8988T (cell line): ENCODE measurements at regions not wholly inside any gene's neighbourhood (a gene's known extent, or its start where the extent isn't known, plus 50 kb on each side); places are given as distances from the start of the nearest gene placed in this dataset.
A peak's percentile ranks its signal among the peaks of the same experiment; 100 is the strongest.
"Not testable (repeated sequence)": the region's sequence is repeated elsewhere in the genome, so short reads cannot be mapped to it uniquely, and the experiment has no call there.

ENCODE experiments used
- DNase-seq: peaks from one replicate; pipeline ENCODE4 v3.0.0; 2011

GRCh38 chr7:80018941-80019808 is 115.5 kb upstream of the GNAI1 start:
- DNase-seq = peak; percentile 13

DNA sequence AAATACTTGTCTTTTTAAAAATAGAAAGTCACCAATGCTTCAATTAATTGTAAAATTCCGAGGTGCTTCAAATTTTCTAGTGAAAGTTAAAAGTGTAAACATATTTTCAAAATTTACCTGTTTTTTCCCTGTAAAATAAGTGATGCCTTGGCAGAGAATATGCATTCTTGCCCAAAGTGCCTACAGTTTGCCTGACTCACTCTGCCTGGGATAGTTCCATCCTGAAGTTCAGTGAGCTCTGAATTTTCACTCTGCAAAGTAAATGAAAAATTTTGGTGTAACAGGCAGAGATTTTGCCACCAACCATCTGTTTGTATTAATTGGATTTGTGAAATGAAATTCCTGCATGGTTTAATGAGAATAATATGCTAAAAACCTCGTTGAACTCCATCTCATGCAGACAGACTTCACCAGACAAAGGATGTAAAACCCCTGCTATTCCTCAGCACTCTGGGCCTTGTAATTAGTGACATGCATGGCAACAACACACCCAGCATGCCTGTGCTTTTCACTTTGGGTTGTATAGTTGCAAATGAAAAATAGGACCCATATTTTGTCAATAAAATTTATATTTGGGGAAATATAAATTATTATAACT is 117.4 kb upstream of the GNAI1 start:
- no peak for DNase-seq

- no peak for DNase-seq
Measured at GRCh38 chr7:80014511-80014910, 120.1 kb upstream of the GNAI1 start.

- no peak for DNase-seq
Measured at GRCh38 chr7:80008039-80008438, 126.6 kb upstream of the GNAI1 start.

DNA sequence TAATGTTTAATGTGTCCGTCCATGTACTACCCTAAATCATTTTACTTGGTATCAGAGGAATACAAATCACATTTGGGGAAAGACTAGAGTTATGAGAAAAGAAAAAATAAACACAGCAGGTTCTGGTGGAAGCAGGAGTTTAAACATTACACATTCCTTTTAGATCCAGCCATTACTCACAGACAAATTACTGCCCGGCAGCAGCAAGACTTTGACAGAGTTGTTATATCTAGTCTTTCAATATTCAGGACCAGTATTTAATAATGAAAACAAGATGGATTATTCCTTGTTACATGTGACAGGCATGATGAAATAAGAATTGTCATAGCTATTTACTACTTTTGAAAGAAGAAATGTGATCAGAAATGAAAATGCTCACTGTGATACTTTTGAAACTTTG is 131.8 kb upstream of the GNAI1 start:
- no peak for DNase-seq

DNA sequence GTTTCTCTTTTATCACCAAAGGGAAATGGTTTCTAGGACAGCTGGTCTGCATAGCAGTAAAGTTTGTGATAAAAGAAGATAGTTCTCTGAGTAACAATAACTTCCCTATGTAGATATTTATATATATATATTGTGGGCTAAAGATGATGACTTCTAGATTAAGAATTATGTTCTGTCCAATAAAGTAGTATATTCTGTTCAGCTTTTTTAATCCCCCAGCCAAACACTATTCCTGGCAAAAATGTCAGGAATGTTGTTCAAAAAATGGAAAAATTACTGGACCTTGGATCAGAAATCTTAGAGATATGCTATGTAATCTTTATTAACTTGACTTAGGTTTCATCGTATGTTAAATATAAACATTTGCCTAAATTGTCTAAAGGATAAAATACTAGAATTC is 136.3 kb upstream of the GNAI1 start:
- DNase-seq = no peak

GRCh38 chr7:79997345-79997744 is 137.3 kb upstream of the GNAI1 start:
- DNase-seq = no peak

DNA sequence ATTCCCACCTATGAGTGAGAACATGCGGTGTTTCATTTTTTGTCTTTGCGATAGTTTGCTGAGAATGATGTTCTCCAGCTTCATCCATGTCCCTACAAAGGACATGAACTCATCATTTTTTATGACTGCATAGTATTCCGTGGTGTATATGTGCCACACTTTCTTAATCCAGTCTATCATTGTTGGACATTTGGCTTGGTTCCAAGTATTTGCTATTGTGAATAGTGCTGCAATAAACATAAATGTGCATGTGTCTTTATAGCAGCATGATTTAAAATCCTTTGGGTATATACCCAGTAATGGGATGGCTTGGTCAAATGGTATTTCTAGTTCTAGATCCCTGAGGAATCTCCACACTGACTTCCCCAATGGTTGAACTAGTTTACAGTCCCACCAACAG is 138.9 kb upstream of the GNAI1 start:
- DNase-seq = not testable (repeated sequence)

GRCh38 chr7:79988653-79989052 is 146.0 kb upstream of the GNAI1 start:
- no peak for DNase-seq

DNA sequence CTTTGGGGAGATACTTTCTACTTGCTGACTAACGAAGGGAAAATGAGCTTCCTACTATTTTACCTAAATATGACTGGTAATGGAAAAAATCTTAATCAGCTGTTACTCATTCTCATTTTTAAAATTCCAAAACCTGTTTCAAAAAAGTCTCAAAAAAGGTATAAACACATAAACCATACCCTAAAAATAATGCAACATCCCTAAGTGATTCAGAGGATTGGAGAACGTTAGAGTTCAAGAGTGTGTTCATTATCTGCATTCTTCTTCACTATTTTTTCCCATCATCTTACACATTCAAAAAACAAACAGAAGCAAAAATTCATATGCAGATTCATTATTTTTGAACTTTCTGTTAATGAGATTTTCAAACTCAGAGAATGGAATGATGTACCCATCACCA is 150.4 kb upstream of the GNAI1 start:
- DNase-seq = no peak

GRCh38 chr7:79982141-79982770 is 152.4 kb upstream of the GNAI1 start:
- DNase-seq = no peak

- no peak for DNase-seq
Measured at GRCh38 chr7:79980376-79980775, 154.3 kb upstream of the GNAI1 start.

- no peak for DNase-seq
Measured at GRCh38 chr7:79979437-79979836, 155.2 kb upstream of the GNAI1 start.

DNA sequence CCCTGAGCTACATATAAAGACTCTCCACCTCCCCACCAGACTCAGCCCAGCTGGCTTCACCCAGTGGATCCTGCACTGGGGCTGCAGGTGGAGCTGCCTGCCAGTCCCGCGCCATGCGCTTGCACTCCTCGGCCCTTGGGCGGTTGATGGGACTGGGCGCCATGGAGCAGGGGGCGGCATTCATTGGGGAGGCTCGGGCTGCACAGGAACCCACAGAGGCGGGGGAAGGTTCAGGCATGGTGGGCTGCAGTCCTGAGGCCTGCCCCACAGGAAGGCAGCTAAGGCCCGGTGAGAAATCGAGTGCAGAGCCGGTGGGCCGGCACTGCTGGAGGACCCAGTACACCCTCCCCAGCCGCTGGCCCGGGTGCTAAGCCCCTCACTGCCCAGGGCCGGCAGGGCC is 157.2 kb upstream of the GNAI1 start:
- DNase-seq = no peak

DNA sequence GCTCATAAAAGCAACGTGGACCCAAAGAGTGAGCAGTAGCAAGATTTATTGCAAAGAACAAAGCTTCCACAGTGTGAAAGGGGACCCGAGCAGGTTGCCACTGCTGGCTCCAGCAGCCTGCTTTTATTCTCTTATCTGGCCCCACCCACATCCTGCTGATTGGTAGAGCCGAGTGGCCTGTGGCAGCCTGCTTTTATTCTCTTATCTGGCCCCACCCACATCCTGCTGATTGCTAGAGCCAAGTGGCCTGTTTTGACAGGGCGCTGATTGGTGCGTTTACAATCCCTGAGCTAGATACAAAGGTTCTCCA is 158.0 kb upstream of the GNAI1 start:
- not testable (repeated sequence) for DNase-seq

- not testable (repeated sequence) for DNase-seq
Measured at GRCh38 chr7:79975986-79976710, 158.5 kb upstream of the GNAI1 start.

- no peak for DNase-seq
Measured at GRCh38 chr7:79973455-79973854, 161.2 kb upstream of the GNAI1 start.

GRCh38 chr7:79971058-79971457 is 163.6 kb upstream of the GNAI1 start:
- no peak for DNase-seq

- DNase-seq = no peak
Measured at GRCh38 chr7:79968894-79969293, 165.7 kb upstream of the GNAI1 start.

GRCh38 chr7:79968077-79968648 is 166.5 kb upstream of the GNAI1 start:
- no peak for DNase-seq

DNA sequence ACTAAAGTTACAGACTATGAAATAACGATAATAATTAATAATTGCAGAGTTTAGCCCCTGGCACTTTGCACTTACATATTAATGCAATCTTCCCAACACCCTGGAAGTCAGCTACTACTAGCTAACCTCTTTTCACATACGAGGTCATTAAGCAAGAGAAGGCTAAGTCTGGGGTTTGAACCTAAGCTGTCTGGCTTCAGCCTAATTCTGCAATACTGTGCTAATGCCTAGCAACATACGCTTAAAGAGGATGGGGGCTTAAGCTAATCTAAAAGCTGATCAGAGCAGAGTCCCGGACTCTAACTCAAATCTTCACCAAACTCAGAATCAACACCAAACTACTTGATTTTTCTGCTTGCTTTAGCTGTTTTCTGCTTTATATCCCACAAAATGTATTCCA is 168.7 kb upstream of the GNAI1 start:
- no peak for DNase-seq

GRCh38 chr7:79964463-79964862 is 170.2 kb upstream of the GNAI1 start:
- DNase-seq = no peak

- no peak for DNase-seq
Measured at GRCh38 chr7:79953130-79953529, 181.5 kb upstream of the GNAI1 start.
